ENCODE measurements at regions not wholly inside any gene's neighbourhood (a gene's known extent, or its start where the extent isn't known, plus 50 kb on each side); places are given as distances from the start of the nearest gene placed in this dataset.

DNA sequence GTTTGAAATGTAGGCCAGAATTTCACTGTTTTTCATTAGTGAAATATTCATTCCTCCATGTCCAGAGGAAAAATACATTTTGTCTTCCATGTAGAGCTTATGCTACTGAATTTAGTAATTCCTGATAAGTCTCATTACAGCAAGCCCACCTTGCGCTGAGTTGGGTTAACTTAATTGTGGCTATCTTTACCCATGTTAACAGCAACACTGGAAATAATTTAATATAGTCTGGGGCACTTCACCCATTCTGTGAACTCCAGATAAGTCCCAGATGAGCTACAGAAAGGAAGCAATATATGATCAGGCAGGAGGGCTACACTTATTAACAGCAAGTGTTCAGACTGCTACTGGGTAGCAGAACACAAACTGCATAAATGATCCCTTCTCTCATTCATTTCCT is 270.1 kb upstream of the CNTN4 start:
- Mint-ChIP-seq H3K27ac (ENCODE audit: unreplicated experiment) (no peak overlapping the region), H3K9me3 (ENCODE audit: low read depth) (peaks cover 8% of the 10 kb centered on the region), H3K27me3 (ENCODE audit: low read depth) (no peaks in the 10 kb centered on the region)

DNA sequence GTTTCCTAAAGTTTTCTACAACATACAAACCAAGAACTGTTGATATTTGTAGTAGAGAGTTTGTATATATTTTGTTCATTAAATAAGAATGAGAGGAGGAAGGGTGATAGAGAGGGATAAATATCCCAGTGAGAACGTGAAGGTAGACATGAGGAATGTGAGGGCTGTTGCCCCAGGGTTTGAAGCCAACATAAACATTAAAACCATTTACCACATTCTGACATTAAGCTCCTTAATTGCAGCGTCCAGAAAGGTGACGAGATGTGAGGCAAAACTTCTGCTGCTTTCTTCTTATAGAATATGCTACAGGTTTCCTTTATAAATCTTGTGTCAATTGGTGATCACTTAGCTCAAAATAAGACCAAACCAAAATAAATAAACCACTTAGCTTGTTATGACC is 267.8 kb upstream of the CNTN4 start:
- DNase-seq (ENCODE audit: low spot score): no peak
- no peak overlapping the region for H3K27ac Mint-ChIP-seq (ENCODE audit: unreplicated experiment)
- H3K27me3 Mint-ChIP-seq (ENCODE audit: low read depth): no peaks in the 10 kb centered on the region
- H3K9me3 Mint-ChIP-seq (ENCODE audit: low read depth): peaks cover 7% of the 10 kb centered on the region
- H3K36me3 Mint-ChIP-seq (ENCODE audit: low read depth): no peaks in the 10 kb centered on the region
- H3K4me3 Mint-ChIP-seq (ENCODE audit: unreplicated experiment): no peak overlapping the region
- TF ChIP-seq, protein P1, sequence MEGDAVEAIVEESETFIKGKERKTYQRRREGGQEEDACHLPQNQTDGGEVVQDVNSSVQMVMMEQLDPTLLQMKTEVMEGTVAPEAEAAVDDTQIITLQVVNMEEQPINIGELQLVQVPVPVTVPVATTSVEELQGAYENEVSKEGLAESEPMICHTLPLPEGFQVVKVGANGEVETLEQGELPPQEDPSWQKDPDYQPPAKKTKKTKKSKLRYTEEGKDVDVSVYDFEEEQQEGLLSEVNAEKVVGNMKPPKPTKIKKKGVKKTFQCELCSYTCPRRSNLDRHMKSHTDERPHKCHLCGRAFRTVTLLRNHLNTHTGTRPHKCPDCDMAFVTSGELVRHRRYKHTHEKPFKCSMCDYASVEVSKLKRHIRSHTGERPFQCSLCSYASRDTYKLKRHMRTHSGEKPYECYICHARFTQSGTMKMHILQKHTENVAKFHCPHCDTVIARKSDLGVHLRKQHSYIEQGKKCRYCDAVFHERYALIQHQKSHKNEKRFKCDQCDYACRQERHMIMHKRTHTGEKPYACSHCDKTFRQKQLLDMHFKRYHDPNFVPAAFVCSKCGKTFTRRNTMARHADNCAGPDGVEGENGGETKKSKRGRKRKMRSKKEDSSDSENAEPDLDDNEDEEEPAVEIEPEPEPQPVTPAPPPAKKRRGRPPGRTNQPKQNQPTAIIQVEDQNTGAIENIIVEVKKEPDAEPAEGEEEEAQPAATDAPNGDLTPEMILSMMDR (IDR thresholded peaks at IDR 0.05): no peak
- peaks cover 2% of the 10 kb centered on the region for H3K4me1 Mint-ChIP-seq (ENCODE audit: low read depth)

More for the DNA sequence above, 270.1 kb upstream of the CNTN4 start:
- no peaks in the 10 kb centered on the region for H3K36me3 Mint-ChIP-seq (ENCODE audit: low read depth)
- DNase-seq (ENCODE audit: low spot score): no peak
- TF ChIP-seq, protein P1 (IDR thresholded peaks at IDR 0.05): no peak
- no peak overlapping the region for H3K4me3 Mint-ChIP-seq (ENCODE audit: unreplicated experiment)
- peaks cover 2% of the 10 kb centered on the region for H3K4me1 Mint-ChIP-seq (ENCODE audit: low read depth)

DNA sequence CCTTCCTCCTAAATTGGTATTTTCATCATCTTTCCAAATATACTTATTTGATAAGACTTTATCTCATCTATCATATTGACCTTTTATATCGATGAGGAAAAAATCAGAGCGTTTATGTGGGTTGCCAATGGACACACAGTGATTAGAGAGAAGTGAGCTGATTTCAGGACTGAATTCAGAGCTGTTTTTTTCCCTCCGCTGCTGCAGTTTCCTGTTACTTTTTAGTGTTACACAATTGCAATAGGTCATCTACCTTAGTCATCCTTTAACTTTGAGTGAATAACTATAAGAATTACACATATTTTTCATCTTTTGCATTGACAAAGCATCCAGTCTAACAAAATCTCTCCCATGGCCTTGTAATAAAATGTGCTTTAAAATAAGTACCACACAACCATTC is 266.3 kb upstream of the CNTN4 start:
- H3K36me3 Mint-ChIP-seq (ENCODE audit: low read depth): no peaks in the 10 kb centered on the region
- H3K4me1 Mint-ChIP-seq (ENCODE audit: low read depth): peaks cover 2% of the 10 kb centered on the region
- H3K9me3 Mint-ChIP-seq (ENCODE audit: low read depth): peaks cover 7% of the 10 kb centered on the region
- H3K4me3 Mint-ChIP-seq (ENCODE audit: unreplicated experiment): no peak overlapping the region
- H3K27me3 Mint-ChIP-seq (ENCODE audit: low read depth): no peaks in the 10 kb centered on the region
- no peak overlapping the region for H3K27ac Mint-ChIP-seq (ENCODE audit: unreplicated experiment)
- TF ChIP-seq, protein P1 (IDR thresholded peaks at IDR 0.05): no peak
- no peak for DNase-seq (ENCODE audit: low spot score)

DNA sequence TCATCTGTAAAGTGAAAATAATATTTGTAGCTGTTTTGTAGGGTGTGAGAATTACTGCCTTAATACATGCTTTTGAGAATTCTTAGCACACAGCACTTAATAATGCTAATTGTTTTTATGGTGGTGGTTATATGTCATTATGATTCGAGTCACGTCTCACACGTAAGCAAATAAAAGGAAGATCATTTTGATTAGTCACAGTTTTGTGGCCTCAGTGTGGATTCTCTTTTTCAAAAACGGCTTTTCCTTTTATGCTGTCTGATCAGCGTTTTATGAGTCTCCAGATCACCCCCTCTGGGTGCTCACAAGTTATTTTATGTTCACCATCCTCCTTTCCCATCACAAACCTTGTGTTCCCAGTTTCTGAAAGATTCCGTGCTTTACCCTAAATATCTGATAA is 255.6 kb upstream of the CNTN4 start:
- Mint-ChIP-seq H3K36me3 (ENCODE audit: low read depth) (no peaks in the 10 kb centered on the region), H3K9me3 (ENCODE audit: low read depth) (peaks cover 9% of the 10 kb centered on the region), H3K27ac (ENCODE audit: unreplicated experiment) (no peak overlapping the region), H3K4me3 (ENCODE audit: unreplicated experiment) (no peak overlapping the region), H3K4me1 (ENCODE audit: low read depth) (no peaks in the 10 kb centered on the region), H3K27me3 (ENCODE audit: low read depth) (no peaks in the 10 kb centered on the region)
- TF ChIP-seq, protein P1 (IDR thresholded peaks at IDR 0.05): no peak
- no peak for DNase-seq (ENCODE audit: low spot score)

DNA sequence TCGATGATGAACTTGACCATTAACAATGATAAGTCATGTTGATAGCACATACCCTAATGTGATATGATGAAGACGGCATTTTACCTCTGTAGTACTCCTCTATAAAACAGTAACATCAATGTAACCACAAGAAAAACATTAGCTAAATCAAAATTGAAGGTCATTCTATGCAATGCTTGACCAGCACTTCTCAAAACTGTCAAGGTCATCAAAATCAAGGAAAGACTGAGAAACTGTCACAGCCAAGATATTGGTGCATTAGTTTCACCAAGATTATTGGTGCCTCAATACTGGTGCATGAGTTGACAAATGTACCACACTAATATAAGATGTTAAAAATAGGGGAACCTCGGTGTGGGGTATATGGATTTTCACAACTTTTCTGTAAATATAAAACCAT is 251.1 kb upstream of the CNTN4 start:
- H3K36me3 Mint-ChIP-seq (ENCODE audit: low read depth): no peaks in the 10 kb centered on the region
- no peaks in the 10 kb centered on the region for H3K27me3 Mint-ChIP-seq (ENCODE audit: low read depth)
- H3K4me1 Mint-ChIP-seq (ENCODE audit: low read depth): no peaks in the 10 kb centered on the region
- DNase-seq (ENCODE audit: low spot score): no peak
- H3K9me3 Mint-ChIP-seq (ENCODE audit: low read depth): peaks cover 7% of the 10 kb centered on the region
- TF ChIP-seq, protein P1 (IDR thresholded peaks at IDR 0.05): no peak
- H3K4me3 Mint-ChIP-seq (ENCODE audit: unreplicated experiment): no peak overlapping the region
- no peak overlapping the region for H3K27ac Mint-ChIP-seq (ENCODE audit: unreplicated experiment)
